AG20443 (cell line): ENCODE measurements at regions not wholly inside any gene's neighbourhood (a gene's known extent, or its start where the extent isn't known, plus 50 kb on each side); places are given as distances from the start of the nearest gene placed in this dataset.

ENCODE experiments used
- DNase-seq: peaks from one replicate; pipeline ENCODE4 v3.0.0; 2012; ENCODE audit warnings: low spot score, mixed read lengths

DNA sequence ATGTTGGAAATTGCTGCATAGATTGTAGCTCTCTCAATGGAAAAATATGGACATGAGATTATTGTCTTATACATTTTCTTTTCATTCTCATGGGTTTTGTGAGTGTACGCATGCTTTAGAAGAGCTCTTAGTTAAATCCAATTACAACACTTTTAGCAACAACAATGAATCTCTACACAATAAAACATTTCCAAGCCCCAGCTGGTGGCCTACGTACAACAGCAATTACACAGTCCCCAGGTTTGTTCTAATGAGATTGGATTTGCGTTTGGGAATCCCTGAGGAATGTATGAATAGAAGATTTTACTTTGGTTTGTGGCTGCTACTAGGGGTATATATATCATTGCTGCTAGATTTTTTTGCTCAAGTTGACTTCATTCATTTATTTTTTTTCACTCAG, 98.6 kb downstream of the FHDC1 start:
- DNase-seq: no peak

DNA sequence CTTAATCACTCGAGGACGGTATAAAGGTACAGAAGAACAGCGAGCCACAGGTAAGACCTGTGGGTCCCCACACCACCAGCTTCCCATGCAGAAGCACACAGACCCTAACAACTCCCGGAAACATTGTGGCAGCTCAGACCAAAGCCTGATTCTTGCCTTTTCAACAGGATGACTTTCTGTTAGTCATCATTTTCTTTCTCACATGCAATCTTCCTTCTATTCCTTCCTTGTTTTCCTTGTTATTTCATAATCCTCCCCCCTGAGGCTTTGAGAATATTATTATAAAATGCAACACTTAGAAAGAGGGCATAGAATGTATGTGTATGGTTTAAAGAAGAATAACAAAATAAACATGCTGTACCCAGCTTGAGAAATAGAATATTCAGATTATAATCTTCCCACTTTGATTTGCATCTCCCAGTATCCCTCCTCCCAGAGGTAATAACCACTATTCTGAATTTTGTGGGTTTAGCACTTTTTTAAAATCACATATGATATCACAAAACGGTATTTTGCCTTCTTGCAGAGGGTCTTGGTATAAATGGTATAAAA, 100.9 kb downstream of the FHDC1 start:
- peak; percentile 25 for DNase-seq

DNA sequence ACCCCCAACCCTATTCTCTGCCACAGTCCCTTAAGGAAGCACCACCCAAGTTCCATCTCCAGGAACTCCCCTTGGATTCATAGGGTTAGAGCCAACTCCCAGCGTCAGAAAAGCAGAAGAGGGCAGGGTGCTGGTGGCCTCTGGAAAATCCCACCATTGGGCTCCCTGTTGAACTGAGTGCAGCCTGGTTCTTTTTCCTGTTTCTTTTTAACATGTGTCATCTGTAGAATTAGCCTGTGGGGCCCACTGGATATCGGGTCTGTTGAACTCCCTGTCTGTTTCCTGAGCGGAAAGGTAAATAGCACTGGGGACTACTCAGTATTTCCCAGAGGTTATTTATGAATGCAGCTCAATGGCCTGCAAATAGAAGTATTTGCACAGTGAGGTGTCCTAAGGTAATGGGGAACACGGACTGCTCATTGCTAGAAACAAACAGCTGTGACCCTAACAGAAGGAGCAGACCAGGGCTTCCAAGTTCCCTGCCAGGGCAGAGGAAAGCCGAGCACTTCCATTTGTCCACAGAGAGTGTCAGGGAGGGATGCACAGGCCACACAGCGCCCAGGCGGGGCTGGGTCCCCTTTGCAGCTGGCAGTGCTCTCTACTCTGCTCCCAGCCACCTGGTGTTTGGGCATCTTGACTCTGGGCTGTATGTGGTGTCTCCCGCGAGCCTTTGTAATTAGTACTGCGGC, 102.6 kb downstream of the FHDC1 start:
- no peak for DNase-seq

DNA sequence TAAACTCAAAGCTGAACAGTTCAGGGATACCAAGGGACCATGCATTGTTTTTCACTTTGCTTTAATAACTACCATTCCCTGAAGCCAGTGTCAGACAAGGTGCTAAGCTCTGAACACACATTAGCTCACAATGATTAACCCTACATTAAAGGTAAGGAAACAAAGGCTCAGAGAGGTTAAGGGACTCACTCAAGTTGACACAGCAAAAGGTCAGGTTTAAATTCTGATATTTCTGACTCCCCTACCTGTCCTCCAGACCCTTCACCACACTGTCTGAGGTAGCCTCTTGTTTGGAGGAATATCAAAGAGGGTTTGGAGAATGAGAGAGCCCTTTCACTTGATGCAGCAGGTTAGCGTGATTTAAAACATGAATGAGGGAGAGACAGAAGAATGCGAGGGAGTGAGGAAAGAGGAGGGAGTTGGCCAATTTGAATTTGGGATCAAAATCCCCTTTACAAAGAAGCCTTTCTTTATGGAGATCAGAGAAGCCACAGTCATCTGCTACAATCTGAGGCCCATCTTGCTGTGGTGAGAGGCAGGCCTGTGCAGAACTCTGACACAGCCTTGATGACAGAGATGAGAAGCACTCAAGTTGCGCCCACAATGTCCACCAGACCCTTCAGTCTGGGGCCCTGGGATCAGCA, 103.5 kb downstream of the FHDC1 start:
- DNase-seq: no peak

DNA sequence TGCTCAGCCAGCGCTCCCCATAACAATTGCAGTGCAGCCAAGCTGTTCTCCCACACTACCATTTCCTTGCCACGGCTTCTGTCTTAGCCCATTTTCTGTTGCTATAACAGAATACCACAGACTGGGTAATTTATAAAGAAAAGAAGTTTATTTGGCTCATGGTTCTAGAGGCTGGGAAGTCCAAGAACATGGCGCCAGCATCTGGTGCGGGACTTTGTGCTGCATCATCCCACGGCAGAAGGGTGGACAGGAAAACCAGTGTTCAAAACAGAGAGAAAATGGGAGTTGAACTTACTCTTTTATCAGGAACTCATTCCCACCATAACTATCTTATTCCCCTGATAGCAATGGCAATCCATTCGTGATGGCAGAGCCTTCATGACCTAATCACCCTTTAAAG, 104.6 kb downstream of the FHDC1 start:
- DNase-seq: no peak

DNA sequence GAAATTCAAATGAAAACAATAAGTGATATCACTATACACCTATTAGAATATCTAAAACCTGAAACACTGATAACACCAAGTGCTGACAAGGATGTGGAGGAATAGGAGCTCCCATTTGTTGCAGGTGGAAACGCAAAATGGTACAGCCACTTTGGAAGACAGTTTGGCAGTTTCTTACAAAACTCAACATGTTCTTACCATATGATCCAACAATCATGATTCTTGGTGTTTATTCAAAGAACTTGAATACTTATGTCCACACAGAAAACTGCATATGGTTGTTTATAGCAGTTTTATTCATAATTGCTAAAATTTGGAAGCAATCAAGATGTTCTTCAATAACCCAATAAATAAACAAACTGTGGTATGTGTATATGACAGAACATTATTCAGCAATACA, 107.9 kb downstream of the FHDC1 start:
- DNase-seq: no peak

DNA sequence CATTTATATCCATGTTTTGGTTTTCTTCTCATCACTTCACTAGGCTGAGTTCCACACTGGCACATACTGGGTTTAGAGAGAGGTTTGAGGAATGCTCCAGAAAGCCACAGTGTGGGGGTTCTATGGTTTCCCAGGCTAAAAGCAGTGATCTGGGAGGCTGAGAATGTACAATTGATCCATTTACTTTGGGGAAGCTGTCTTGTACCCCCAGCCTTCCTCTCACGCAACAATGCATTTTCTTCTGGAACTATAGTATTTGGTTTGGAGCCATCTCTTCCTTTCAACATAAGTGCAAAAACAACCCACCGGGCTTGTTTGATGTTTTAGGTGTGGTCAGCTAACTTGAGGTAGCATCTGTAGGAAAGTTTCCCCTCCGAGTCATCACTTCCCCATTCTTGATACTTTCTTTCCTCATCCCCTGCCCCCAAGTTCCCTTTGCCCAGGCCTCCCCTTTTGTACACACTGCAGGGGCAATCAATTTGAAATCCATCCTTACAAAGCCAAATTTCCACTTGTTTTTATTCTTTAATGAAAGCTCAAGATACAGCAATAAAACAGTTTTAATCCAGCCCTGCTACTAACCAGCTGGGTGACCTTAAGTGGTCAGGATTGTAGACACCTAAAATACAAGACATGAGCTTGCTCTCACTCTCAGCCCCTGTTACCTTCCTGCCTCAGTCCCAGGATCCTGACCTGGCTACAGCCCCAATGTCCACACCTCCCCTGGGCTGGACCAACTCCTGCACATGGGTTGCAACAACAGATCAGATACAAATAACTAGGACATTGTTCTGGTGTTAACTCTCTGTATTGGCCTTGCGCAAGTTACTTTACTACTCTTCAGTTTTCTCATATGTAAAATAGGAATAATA, 109.2 kb downstream of the FHDC1 start:
- DNase-seq: no peak

DNA sequence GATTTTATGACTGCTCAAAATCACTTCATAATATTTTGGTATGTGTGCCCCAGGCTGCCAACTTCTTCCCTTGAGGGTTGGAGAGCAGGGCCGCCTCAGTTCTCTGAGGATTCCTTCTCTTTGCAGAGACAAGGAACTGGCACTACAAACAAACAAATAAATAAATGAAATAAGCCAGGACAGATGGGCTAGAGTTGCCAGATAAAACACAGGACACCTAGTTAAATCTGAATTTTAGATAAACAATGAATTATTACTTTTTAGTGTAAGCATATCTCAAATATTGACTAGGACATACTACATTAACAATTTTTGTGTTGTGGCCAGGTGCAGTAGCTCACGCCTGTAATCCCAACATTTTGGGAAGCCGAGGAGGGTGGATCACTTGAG, 122.5 kb downstream of the FHDC1 start:
- DNase-seq: no peak

DNA sequence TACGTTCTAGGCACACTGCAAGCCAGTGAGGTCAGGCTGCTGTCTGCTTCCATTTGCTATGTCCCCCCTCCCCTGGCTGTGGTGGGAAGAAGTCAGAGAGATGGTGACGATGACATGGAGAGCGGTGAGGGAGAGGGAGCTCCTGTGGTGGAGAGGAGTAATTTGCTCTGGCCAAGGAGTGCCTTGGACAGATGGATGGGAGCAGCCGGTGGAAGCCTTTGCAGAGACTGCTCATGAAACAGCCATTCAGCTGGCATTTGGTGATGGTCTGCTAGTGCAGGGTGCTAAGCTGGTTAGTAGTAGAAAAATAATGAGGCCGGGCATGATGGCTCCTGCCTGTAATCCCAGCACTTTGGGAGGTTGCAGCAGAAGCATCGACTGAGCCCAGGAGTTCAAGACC, 124.1 kb downstream of the FHDC1 start:
- DNase-seq: no peak

DNA sequence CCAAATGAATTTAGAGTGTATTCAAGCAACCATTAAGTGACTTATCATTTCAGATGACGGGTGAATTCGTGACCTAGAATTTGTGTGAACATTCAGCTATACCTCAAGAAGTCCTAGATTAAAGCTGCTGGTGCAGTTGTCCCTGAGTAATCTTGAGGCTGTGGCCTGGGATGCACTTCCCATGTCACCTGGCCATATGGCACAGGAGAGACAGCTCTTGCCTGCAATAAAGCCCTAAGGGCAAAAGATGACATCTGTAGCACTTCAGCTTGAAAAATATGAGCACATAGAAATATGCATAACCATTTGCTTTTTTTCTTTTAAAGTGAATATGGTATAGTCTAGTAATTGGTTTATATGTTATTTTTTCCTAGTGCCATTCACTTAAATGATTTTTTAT, 125.8 kb downstream of the FHDC1 start:
- DNase-seq: no peak

DNA sequence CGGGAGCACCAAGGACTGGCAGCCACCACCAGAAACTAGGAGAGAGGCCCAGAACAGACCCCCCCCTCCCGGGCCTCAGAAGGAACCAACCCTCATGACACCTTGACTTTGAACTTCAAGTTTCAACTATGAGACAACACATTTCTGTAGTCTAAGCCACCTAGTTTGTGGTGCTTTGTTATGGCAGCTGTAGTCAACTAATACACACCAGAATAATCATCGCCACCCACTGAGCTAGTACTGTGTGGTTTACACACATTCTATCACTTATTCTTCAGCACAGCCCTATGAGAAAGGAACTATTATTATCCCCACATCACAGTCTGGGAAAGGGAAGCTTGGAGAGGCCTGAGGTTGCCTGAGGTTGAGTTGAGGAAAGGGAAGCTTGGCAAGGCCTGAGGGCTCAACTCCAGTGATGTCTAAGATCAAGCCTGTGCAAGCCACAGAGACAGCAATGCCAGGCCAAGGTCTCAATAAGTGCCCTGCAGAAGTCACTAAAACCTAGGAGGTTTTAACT, 126.6 kb downstream of the FHDC1 start:
- no peak for DNase-seq

DNA sequence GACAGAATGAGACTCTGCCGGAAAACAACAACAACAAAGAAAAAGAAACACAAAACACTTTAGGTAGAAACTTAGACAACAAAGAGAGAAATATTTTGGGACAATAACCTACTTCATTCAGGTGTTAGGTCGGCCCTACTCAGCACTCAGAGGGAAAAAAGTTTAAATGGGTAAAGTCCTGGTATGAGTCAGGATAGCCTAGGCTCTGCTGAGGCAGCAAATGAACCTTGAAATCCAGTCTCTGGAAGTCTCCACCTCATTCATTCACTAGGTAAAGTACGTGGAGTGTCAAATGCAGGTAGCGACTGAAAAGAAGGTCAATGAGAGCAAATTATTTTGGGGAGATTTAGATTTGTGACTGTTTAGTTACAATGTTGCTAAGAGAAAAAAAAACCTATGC, 127.4 kb downstream of the FHDC1 start:
- no peak for DNase-seq

DNA sequence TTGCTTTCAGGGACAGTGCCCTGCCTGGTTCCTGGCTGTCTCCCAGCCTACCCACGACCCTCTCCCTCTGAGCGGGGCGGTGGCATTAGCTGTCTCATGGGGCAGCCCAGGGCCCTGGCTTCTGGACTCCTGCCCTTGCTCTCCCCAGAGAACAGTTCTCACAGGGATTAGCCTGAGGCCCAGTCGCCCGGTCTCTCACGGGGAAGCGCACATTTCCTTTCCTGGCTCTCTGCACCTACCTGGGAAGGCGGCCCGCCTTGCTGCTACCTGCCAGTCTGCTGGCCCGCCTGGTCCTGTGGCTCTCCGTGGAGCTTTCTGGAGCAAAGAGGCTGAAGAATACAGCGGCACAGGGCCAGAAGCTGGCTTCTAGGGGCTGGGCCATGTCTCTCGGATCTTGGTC, 128.4 kb downstream of the FHDC1 start:
- no peak for DNase-seq

DNA sequence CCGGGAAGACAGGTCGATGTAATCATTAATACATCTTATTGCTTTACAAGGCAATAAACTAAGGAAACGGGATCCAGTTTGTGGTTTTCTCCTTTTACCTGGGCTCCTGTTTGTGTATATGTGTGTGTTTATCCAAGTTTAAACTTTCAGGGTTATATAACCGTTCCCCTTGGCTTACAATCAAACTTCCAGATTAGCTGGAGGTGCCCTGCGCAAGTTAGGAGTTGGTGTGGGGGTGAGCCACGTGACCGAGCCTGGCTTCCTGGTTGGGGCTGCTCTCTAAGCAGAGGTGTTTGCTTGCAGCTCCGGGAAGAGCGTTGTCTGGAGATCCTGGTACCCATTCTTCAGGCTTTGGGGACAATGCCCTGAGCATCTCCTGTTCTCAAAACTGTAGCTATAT, 129.2 kb downstream of the FHDC1 start:
- DNase-seq: no peak

DNA sequence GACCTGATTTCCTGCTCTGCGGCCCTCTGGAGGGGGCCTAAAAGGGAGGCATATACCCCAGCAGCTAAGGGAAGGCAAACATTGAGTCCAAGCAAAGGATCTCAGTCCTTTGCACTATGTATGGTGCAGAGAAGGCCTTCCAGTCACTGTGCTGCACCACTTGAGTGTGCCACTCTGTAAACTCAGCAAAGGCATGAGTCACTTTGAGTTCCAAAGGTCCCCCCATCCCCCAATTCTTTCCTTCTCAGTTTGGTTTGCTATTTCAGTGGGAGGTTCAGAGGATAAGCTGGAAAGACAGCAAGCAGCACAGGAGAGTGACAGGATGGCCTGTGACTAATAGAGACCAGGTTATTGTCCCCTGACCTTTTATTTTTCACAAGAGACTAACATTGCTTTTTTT, 131.3 kb downstream of the FHDC1 start:
- peak; percentile 37 for DNase-seq

DNA sequence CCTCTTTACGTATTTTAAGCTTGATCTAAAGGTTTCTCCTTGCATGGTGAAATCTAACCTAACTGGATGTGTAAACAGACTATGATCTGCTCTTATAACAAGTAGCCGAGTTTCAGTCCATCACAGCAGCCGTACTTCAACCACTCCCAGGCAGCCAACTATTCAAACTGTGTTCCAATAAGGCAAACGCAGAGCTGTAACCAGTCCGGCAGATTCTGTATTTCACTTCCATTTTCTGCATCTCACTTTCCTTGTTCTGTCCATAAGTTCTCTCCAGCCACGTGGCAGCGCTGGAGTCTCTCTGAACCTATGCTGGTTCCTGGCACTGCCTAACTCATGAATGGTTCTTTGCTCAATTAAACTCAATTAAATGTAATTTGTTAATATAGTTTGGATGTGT, 132.6 kb downstream of the FHDC1 start:
- no peak for DNase-seq

DNA sequence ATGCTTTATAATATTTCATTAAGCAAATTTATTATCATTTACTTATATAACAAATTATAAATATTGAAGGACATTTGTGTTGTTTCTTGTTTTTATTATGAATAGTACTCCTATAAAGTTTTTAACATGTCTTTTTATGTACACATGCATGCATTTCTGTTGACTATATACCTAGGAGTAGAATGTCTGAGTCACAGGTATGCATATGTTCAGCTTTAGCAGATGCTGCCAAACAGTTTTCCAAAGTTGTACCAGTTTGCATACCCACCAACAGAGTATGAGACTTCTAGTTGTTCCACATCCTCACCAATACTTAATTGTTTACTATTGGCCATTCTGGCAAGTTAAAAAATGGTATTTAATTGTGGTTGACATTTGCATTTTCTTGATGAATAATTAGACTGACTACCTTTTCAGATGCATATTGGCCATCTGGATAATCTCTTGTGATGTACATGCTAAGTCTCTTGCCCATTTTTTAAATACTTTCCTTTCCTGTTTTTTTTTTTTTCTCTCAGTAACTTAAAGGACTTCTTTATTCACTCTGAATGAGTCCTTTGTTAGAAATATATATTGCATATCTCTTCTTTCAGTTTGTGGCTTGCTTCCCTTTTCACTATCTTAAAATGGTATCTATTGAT, 132.2 kb upstream of the TRIM2 start:
- DNase-seq: no peak

DNA sequence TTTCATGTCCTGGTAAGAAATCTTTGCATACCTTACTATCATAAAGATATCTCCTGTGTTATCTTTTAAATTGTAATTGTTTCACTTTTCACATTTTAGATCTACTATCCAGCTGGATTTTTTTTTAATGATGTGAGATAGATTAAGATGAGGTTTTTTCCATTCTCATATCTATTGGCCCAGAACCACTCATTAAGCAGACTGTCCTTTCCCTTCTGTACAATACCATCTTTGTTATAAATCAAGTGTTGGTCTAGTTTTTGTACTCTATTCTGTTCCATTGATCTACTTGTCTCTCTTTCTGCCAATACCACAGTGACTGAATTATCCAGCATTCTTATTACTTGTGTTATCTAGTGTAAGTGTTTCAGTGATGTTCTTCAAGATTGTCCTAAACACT, 131.6 kb upstream of the TRIM2 start:
- DNase-seq: no peak

DNA sequence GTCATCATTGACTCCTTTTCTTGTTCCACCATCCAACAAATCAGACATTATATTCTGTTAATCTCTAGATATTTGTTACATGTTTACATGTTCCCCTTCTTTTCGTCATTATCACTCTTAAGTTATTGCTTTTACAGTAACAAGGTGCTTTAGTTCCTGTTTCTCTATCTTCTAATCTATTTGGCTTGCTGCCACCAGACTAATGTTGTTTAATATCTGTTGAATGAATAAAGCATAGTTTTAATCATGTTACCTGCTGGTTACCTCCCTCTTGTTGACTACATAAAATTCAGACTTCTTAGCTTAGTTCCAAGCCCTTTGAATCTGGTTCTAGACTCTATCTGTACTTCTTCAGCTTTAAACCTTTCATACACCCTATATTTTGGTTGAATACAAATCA, 129.8 kb upstream of the TRIM2 start:
- DNase-seq: no peak

DNA sequence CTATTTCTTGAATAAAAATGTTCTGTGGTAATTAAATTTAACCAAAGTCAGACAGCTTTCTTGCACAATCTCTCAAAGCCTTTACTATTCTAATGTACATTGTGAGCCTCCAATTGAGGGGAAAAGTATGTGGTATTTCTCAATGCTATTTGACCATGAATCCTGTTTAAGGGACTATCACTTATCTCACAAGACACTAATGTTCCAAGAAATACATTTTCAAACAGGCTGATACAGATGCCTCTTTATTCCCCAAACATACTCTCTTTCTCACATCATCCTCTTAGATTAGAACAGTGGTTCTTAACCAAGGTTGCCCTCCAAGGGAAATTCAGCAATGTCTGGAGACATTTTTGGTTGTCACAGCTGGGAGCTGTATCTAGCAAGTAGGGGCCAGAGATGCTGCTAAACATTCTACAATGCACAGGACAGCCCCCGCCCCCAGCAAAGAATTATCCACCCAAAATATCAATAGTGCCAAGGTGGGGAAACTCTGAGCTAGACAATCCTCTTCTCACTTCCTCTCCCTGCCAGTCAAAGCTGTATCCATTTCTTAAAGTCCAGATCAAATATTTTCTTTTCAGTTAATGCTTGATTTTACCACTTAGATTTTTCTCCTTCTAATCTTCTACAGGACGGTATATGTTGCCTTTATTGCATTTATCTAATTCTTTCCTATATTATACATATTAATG, 129.2 kb upstream of the TRIM2 start:
- DNase-seq: no peak

DNA sequence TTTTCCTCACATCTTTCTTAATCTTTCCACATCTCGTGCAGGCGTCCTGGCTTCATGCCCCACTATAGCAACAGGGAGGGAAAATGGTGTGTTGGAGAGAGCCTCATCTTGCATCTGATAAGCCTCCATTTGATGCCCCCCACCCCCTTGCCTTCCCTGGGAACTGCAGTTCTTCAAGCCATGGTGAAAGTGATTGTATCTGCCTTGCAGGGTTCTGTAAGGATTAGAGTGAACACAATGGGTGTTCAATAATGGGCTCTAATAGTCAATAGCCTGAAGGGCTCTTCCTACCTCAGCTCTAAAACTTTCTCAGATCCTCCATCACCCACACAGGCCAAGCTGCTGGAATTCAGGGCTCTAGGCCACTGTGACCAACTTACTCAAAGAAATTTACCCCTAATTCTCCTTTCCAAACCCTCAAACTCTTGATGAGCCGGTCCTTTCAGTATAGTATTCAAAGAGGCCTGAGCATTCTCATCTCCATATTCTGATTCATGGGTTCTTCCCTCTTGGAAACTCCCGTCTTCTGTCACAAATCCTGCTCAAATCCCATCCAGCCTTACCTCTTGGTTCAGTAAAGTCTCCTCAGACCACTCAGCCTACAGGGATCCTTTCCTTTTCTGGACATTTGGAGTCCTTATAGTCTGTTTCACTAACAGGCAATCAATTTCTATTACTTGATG, 128.3 kb upstream of the TRIM2 start:
- no peak for DNase-seq
